ENCODE measurements at regions not wholly inside any gene's neighbourhood (a gene's known extent, or its start where the extent isn't known, plus 50 kb on each side); places are given as distances from the start of the nearest gene placed in this dataset.

GRCh38 chr5:45189481-45189880 lies 380.7 kb downstream of the MRPS30 start:
- TF ChIP-seq CTCF (IDR thresholded peaks at IDR 0.05; ENCODE audit: insufficient read depth, low read length) (no peak), POLR2AphosphoS5 (IDR thresholded peaks at IDR 0.05; ENCODE audit: low read depth) (no peak), GABPA (IDR thresholded peaks at IDR 0.05; ENCODE audit: low read depth) (no peak), SPI1 (IDR thresholded peaks at IDR 0.05; ENCODE audit: borderline replicate concordance, low read depth) (no peak), REST (IDR thresholded peaks at IDR 0.05; ENCODE audit: insufficient replicate concordance, low read depth) (no peak)

Data from HL-60 (cell line).